Liver (tissue), 8 donors: ENCODE measurements at regions not wholly inside any gene's neighbourhood (a gene's known extent, or its start where the extent isn't known, plus 50 kb on each side); places are given as distances from the start of the nearest gene placed in this dataset.

Experiments used
- DNase-seq: peaks from one replicate; pipeline ENCODE4 v3.0.0-alpha.2; 2017; ENCODE audit warnings: low spot score
- H3K27ac ChIP-seq, 2 donors: one replicate each; pipeline ENCODE4 v1.7.0; 2013; ENCODE audit warnings: inconsistent platforms in 2 of 2, low read length in 2 of 2, control low read depth in 1 of 2, low read depth in 1 of 2, mild to moderate bottlenecking in 1 of 2
- H3K27me3 ChIP-seq, 4 donors: one replicate each; pipeline versions ENCODE4 v1.6.1 to v1.7.0; 2013; ENCODE audit warnings: low read length in 3 of 4, inconsistent platforms in 1 of 4, mild to moderate bottlenecking in 1 of 4, moderate library complexity in 1 of 4; ENCODE audit not compliant: control insufficient read depth in 4 of 4, insufficient read depth in 4 of 4
- H3K36me3 ChIP-seq, 4 donors: one replicate each; pipeline versions ENCODE4 v1.6.1 to v1.7.0; 2013; ENCODE audit warnings: low read length in 3 of 4, mild to moderate bottlenecking in 3 of 4, low read depth in 1 of 4, moderate library complexity in 1 of 4; ENCODE audit not compliant: control insufficient read depth in 4 of 4, insufficient read depth in 3 of 4
- H3K4me1 ChIP-seq, 4 donors: one replicate each; pipeline versions ENCODE4 v1.6.1 to v1.7.0; 2013; ENCODE audit warnings: low read length in 3 of 4, mild to moderate bottlenecking in 3 of 4, moderate library complexity in 1 of 4; ENCODE audit not compliant: control insufficient read depth in 4 of 4, insufficient read depth in 4 of 4
- H3K4me3 ChIP-seq, 3 donors: one replicate each; pipeline versions ENCODE4 v1.6.1 to v1.7.0; 2013; ENCODE audit warnings: low read length in 3 of 3, control low read depth in 1 of 3, low read depth in 1 of 3, mild to moderate bottlenecking in 1 of 3
- H3K9ac ChIP-seq, 2 donors: one replicate each; pipeline ENCODE4 v1.7.0; 2013; ENCODE audit warnings: low read length in 2 of 2, mild to moderate bottlenecking in 2 of 2, moderate library complexity in 2 of 2, control low read depth in 1 of 2, low read depth in 1 of 2
- H3K9me3 ChIP-seq, 4 donors: one replicate each; pipeline versions ENCODE4 v1.6.1 to v1.7.0; 2013; ENCODE audit warnings: low read length in 3 of 4; ENCODE audit not compliant: control insufficient read depth in 4 of 4
- ATF3 ChIP-seq: IDR thresholded peaks from 2 replicates; pipeline ENCODE4 v1.6.1; 2016; ENCODE audit warnings: antibody characterized with exemption
- CTCF ChIP-seq: fragments of 150-350 bp; IDR thresholded peaks from 2 replicates; pipeline ENCODE4 v1.5.1; 2017; ENCODE audit warnings: improper control_type of control experiment, low read depth, low read length; ENCODE audit not compliant: missing input control
- EGR1 ChIP-seq, 2 donors: IDR thresholded peaks; 2 replicates each; pipeline ENCODE4 v1.6.1; 2016 to 2018; ENCODE audit warnings: antibody characterized with exemption in 2 of 2, low read depth in 2 of 2
- FOXA1 ChIP-seq: IDR thresholded peaks from 2 replicates; pipeline ENCODE4 v1.6.1; 2016; ENCODE audit warnings: antibody characterized with exemption
- FOXA2 ChIP-seq: IDR thresholded peaks from 2 replicates; pipeline ENCODE4 v1.6.1; 2016; ENCODE audit warnings: antibody characterized with exemption
- GABPA ChIP-seq, 2 donors: IDR thresholded peaks in 1 of 2; conservative IDR thresholded peaks in 1 of 2; 2 replicates each; pipeline ENCODE4 v1.6.1; 2016; ENCODE audit warnings: antibody characterized with exemption in 2 of 2, mild to moderate bottlenecking in 1 of 2, moderate library complexity in 1 of 2
- HNF4A ChIP-seq, 2 donors: conservative IDR thresholded peaks; 2 replicates each; pipeline ENCODE4 v1.6.1; 2016; ENCODE audit warnings: antibody characterized with exemption in 2 of 2, mild to moderate bottlenecking in 2 of 2
- HNF4G ChIP-seq: IDR thresholded peaks from 2 replicates; pipeline ENCODE4 v1.6.1; 2016; ENCODE audit warnings: antibody characterized with exemption
- JUND ChIP-seq, 2 donors: IDR thresholded peaks; 2 replicates each; pipeline ENCODE4 v1.6.1; 2016; ENCODE audit warnings: antibody characterized with exemption in 2 of 2
- MAX ChIP-seq: IDR thresholded peaks from 2 replicates; pipeline ENCODE4 v1.6.1; 2016; ENCODE audit warnings: antibody characterized with exemption
- NR2F2 ChIP-seq: IDR thresholded peaks from 2 replicates; pipeline ENCODE4 v1.6.1; 2016; ENCODE audit warnings: antibody characterized with exemption
- RAD21 ChIP-seq, 2 donors: IDR thresholded peaks; 2 replicates each; pipeline ENCODE4 v1.6.1; 2016; ENCODE audit warnings: antibody characterized with exemption in 2 of 2, mild to moderate bottlenecking in 2 of 2
- REST ChIP-seq: IDR thresholded peaks from 2 replicates; pipeline ENCODE4 v1.6.1; 2016; ENCODE audit warnings: antibody characterized with exemption, mild to moderate bottlenecking
- RXRA ChIP-seq, 2 donors: IDR thresholded peaks; 2 replicates each; pipeline ENCODE4 v1.6.1; 2017 to 2018; ENCODE audit warnings: antibody characterized with exemption in 2 of 2, mild to moderate bottlenecking in 1 of 2
- SP1 ChIP-seq: IDR thresholded peaks from 2 replicates; pipeline ENCODE4 v1.6.1; 2018; ENCODE audit warnings: antibody characterized with exemption, mild to moderate bottlenecking
- TAF1 ChIP-seq: conservative IDR thresholded peaks from 2 replicates; pipeline ENCODE4 v1.6.1; 2016; ENCODE audit warnings: antibody characterized with exemption, mild to moderate bottlenecking
- YY1 ChIP-seq: IDR thresholded peaks from 2 replicates; pipeline ENCODE4 v1.6.1; 2016; ENCODE audit warnings: antibody characterized with exemption, mild to moderate bottlenecking
- ZBTB33 ChIP-seq: IDR thresholded peaks from 2 replicates; pipeline ENCODE4 v1.6.1; 2016; ENCODE audit warnings: antibody characterized with exemption
- WGBS: extraction: QIAGEN DNeasy Blood & Tissue Kit; methylation state at CpG from one replicate; pipeline ENCODE4 v1.1.7; 2013; 5-methylcytosine and 5-hydroxymethylcytosine counted together
- donor health status: healthy.
- donor health status: healthy.
- donor health status: healthy.
- donor health status: healthy.
- donor health status: healthy.

GRCh38 chr21:32162727-32163320 lies 116.0 kb downstream of the MIS18A start:
- TF ChIP-seq TAF1 (no peak), MAX (no peak), YY1 (no peak), JUND (IDR thresholded peaks at IDR 0.05) (no peak), CTCF (no peak), SP1 (no peak), RXRA (IDR thresholded peaks at IDR 0.05) (no peak), GABPA (IDR thresholded peaks at IDR 0.05 in 1 of 2, conservative IDR thresholded peaks at IDR 0.05 in 1 of 2) (no peak), NR2F2 (no peak), EGR1 (IDR thresholded peaks at IDR 0.05; ENCODE audit: low read depth in 2 of 2) (no peak), REST (no peak), ZBTB33 (no peak), FOXA2 (no peak), ATF3 (no peak), RAD21 (IDR thresholded peaks at IDR 0.05) (no peak), HNF4G (no peak), HNF4A (conservative IDR thresholded peaks at IDR 0.05) (no peak), FOXA1 (no peak)
- DNase-seq = no peak
- WGBS = 81% methylated on average over 6 of the region's 6 CpGs

More at GRCh38 chr21:32162727-32163320, 116.0 kb downstream of the MIS18A start:
- Histone ChIP-seq H3K9me3 (peaks cover 0 to 2% (median 0%) of the 10 kb centered on the region in 4 donors), H3K36me3 (no peaks in the 10 kb centered on the region), H3K27me3 (no peaks in the 10 kb centered on the region), H3K4me3 (no peak overlapping the region), H3K4me1 (no peaks in the 10 kb centered on the region), H3K27ac (no peak overlapping the region), H3K9ac (no peak overlapping the region)
